ENCODE measurements at regions not wholly inside any gene's neighbourhood (a gene's known extent, or its start where the extent isn't known, plus 50 kb on each side); places are given as distances from the start of the nearest gene placed in this dataset.
A peak's percentile ranks its signal among the peaks of the same experiment; 100 is the strongest.
"Not testable (repeated sequence)": the region's sequence is repeated elsewhere in the genome, so short reads cannot be mapped to it uniquely, and the experiment has no call there.

GRCh38 chr7:136102881-136103280, 125.7 kb upstream of the MTPN start:
- ATAC-seq (ENCODE audit: low FRiP score in 2 of 2) (no peak), DNase-seq (no peak)
- no peaks in the 10 kb centered on the region for H3K27me3 ChIP-seq
- H3K27ac ChIP-seq, result no peak overlapping the region
- H3K9me3 ChIP-seq, result no peaks in the 10 kb centered on the region
- H3K4me1 ChIP-seq, result no peaks in the 10 kb centered on the region
- H3K4me3 ChIP-seq, result no peak overlapping the region
- H3K36me3 ChIP-seq, result no peaks in the 10 kb centered on the region
- TF ChIP-seq EP300 (IDR thresholded peaks at IDR 0.05) (no peak), CTCF (IDR thresholded peaks at IDR 0.05) (no peak), POLR2AphosphoS5 (IDR thresholded peaks at IDR 0.05) (no peak), POLR2A (IDR thresholded peaks at IDR 0.05) (no peak)

GRCh38 chr7:136092714-136093113, 115.6 kb upstream of the MTPN start:
- not testable (repeated sequence) for H3K27me3 ChIP-seq; H3K4me3 ChIP-seq; H3K27ac ChIP-seq; DNase-seq; H3K4me1 ChIP-seq; ATAC-seq (ENCODE audit: low FRiP score in 2 of 2); H3K9me3 ChIP-seq; H3K36me3 ChIP-seq
- 79 to 81% methylated on average over 5 of the region's 5 CpGs for WGBS, 2 donors

- no peak for ATAC-seq (ENCODE audit: low FRiP score in 2 of 2)
- H3K4me3 ChIP-seq, result no peak overlapping the region
- H3K27me3 ChIP-seq, result no peaks in the 10 kb centered on the region
- H3K4me1 ChIP-seq, result no peaks in the 10 kb centered on the region
- no peak for DNase-seq
- TF ChIP-seq POLR2A (IDR thresholded peaks at IDR 0.05), result no peak
- no peak for TF ChIP-seq POLR2AphosphoS5 (IDR thresholded peaks at IDR 0.05)
- TF ChIP-seq CTCF (IDR thresholded peaks at IDR 0.05), result no peak
- no peak for TF ChIP-seq EP300 (IDR thresholded peaks at IDR 0.05)
- WGBS, 2 donors, result 82 to 92% methylated on average over 1 of the region's 1 CpG
- no peaks in the 10 kb centered on the region for H3K9me3 ChIP-seq
- no peak overlapping the region for H3K27ac ChIP-seq
- H3K36me3 ChIP-seq, result no peaks in the 10 kb centered on the region
Measured at GRCh38 chr7:136087881-136088280, 110.7 kb upstream of the MTPN start.

GRCh38 chr7:136086712-136087111, 109.6 kb upstream of the MTPN start:
- no peaks in the 10 kb centered on the region for H3K9me3 ChIP-seq
- H3K4me1 ChIP-seq, result no peaks in the 10 kb centered on the region
- H3K27ac ChIP-seq, result no peak overlapping the region
- no peaks in the 10 kb centered on the region for H3K36me3 ChIP-seq
- peak overlapping the region in 3 of 4 donors; percentile 27 to 48 (median 32) for H3K4me3 ChIP-seq
- ATAC-seq (ENCODE audit: low FRiP score in 2 of 2), result peak; percentile 96 to 99
- DNase-seq, result peak in 1 of 2 donors; percentile 78
- no peaks in the 10 kb centered on the region for H3K27me3 ChIP-seq
- 33 to 58% methylated on average over 3 of the region's 3 CpGs for WGBS, 2 donors
- TF ChIP-seq POLR2AphosphoS5 (IDR thresholded peaks at IDR 0.05) (peak in 1 of 2 donors; percentile 32), CTCF (IDR thresholded peaks at IDR 0.05) (no peak), EP300 (IDR thresholded peaks at IDR 0.05) (no peak)

- Histone ChIP-seq H3K27me3 (no peaks in the 10 kb centered on the region), H3K36me3 (no peaks in the 10 kb centered on the region), H3K4me1 (no peaks in the 10 kb centered on the region), H3K27ac (no peak overlapping the region), H3K4me3 (no peak overlapping the region), H3K9me3 (no peaks in the 10 kb centered on the region)
- ATAC-seq (ENCODE audit: low FRiP score in 2 of 2), result no peak
- DNase-seq, result no peak
- 71 to 82% methylated on average over 2 of the region's 2 CpGs for WGBS, 2 donors
- TF ChIP-seq CTCF (IDR thresholded peaks at IDR 0.05), result no peak
- no peak for TF ChIP-seq EP300 (IDR thresholded peaks at IDR 0.05)
- TF ChIP-seq POLR2A (IDR thresholded peaks at IDR 0.05), result no peak
- no peak for TF ChIP-seq POLR2AphosphoS5 (IDR thresholded peaks at IDR 0.05)
Measured at GRCh38 chr7:136079934-136080333, 102.8 kb upstream of the MTPN start.

Data from upper lobe of left lung (tissue), 6 donors.